H9 (cell line): ENCODE measurements at regions not wholly inside any gene's neighbourhood (a gene's known extent, or its start where the extent isn't known, plus 50 kb on each side); places are given as distances from the start of the nearest gene placed in this dataset.

Source experiments
- DNase-seq: peaks from one replicate; pipeline ENCODE4 v3.0.0-alpha.2; 2017
- H2AFZ ChIP-seq: one replicate; pipeline ENCODE4 v1.6.1; 2013; ENCODE audit warnings: mild to moderate bottlenecking, low read length, control low read depth, moderate library complexity
- H2AK5ac ChIP-seq: 2 replicates; pipeline ENCODE4 v1.6.1; 2013; ENCODE audit warnings: low read length, control low read depth, mixed read lengths; ENCODE audit not compliant: insufficient read length
- H2BK120ac ChIP-seq: one replicate; pipeline ENCODE4 v1.6.1; 2013; ENCODE audit warnings: low read depth, mild to moderate bottlenecking, low read length, control low read depth, inconsistent platforms; ENCODE audit not compliant: poor library complexity, severe bottlenecking
- H2BK12ac ChIP-seq: 2 replicates; pipeline ENCODE4 v1.6.1; 2013; ENCODE audit warnings: low read length, control low read depth, mixed read lengths, low read depth; ENCODE audit not compliant: insufficient read length
- H2BK15ac ChIP-seq: 2 replicates; pipeline ENCODE4 v1.6.1; 2013; ENCODE audit warnings: low read depth, low read length, control low read depth
- H2BK20ac ChIP-seq: one replicate; pipeline ENCODE4 v1.6.1; 2013; ENCODE audit warnings: low read depth, mild to moderate bottlenecking, low read length, control low read depth, inconsistent platforms; ENCODE audit not compliant: poor library complexity, severe bottlenecking
- H2BK5ac ChIP-seq: 2 replicates; pipeline ENCODE4 v1.6.1; 2013; ENCODE audit warnings: low read length, control low read depth, mixed read lengths; ENCODE audit not compliant: insufficient read length
- H3K14ac ChIP-seq: 2 replicates; pipeline ENCODE4 v1.6.1; 2013; ENCODE audit warnings: low read length, control low read depth; ENCODE audit not compliant: insufficient read depth
- H3K18ac ChIP-seq: 2 replicates; pipeline ENCODE4 v1.6.1; 2013; ENCODE audit warnings: low read depth, mild to moderate bottlenecking, mixed read lengths, low read length, control low read depth; ENCODE audit not compliant: insufficient read length
- H3K23ac ChIP-seq: 2 replicates; pipeline ENCODE4 v1.6.1; 2013; ENCODE audit warnings: low read length, control low read depth, mixed read lengths, low read depth; ENCODE audit not compliant: insufficient read length
- H3K23me2 ChIP-seq: 2 replicates; pipeline ENCODE4 v1.6.1; 2013; ENCODE audit warnings: low read depth, mild to moderate bottlenecking, mixed read lengths, low read length, control low read depth; ENCODE audit not compliant: insufficient read length, poor library complexity, severe bottlenecking
- H3K27ac ChIP-seq: 2 replicates; pipeline ENCODE4 v1.5.1; 2013; ENCODE audit warnings: low read length, control low read depth, mixed read lengths, low read depth; ENCODE audit not compliant: insufficient read length
- H3K27me3 ChIP-seq: 2 replicates; pipeline ENCODE4 v1.6.1; 2013; ENCODE audit warnings: low read length, control low read depth, inconsistent platforms; ENCODE audit not compliant: insufficient read depth
- H3K4ac ChIP-seq: 2 replicates; pipeline ENCODE4 v1.6.1; 2013; ENCODE audit warnings: low read depth, mild to moderate bottlenecking, control low read depth, inconsistent platforms, low read length, moderate library complexity
- H3K4me1 ChIP-seq: 2 replicates; pipeline ENCODE4 v1.6.1; 2013; ENCODE audit warnings: low read length, control low read depth, inconsistent platforms; ENCODE audit not compliant: insufficient read depth
- H3K4me2 ChIP-seq: 2 replicates; pipeline ENCODE4 v1.6.1; 2013; ENCODE audit warnings: low read length, control low read depth, mixed read lengths; ENCODE audit not compliant: insufficient read length, insufficient read depth
- H3K56ac ChIP-seq: 2 replicates; pipeline ENCODE4 v1.6.1; 2013; ENCODE audit warnings: low read depth, mild to moderate bottlenecking, mixed read lengths, low read length, control low read depth; ENCODE audit not compliant: insufficient read length
- H3K79me1 ChIP-seq: 2 replicates; pipeline ENCODE4 v1.6.1; 2013; ENCODE audit warnings: low read depth, mild to moderate bottlenecking, moderate library complexity, low read length, control low read depth, inconsistent platforms; ENCODE audit not compliant: insufficient read depth, poor library complexity, severe bottlenecking
- H3K79me2 ChIP-seq: 2 replicates; pipeline ENCODE4 v1.6.1; 2013; ENCODE audit warnings: low read length, control low read depth, inconsistent platforms; ENCODE audit not compliant: insufficient read depth
- H3K9ac ChIP-seq: 2 replicates; pipeline ENCODE4 v1.6.1; 2013; ENCODE audit warnings: low read length, control low read depth, mixed read lengths; ENCODE audit not compliant: insufficient read length; ENCODE audit errors: extremely low read depth
- H3K9me3 ChIP-seq: one replicate; pipeline ENCODE4 v1.6.1; 2013; ENCODE audit warnings: low read depth, low read length, inconsistent platforms; ENCODE audit not compliant: control insufficient read depth
- H3T11ph ChIP-seq: one replicate; pipeline ENCODE4 v1.6.1; 2013; ENCODE audit warnings: mild to moderate bottlenecking, low read length, control low read depth, inconsistent platforms
- H4K20me1 ChIP-seq: one replicate; pipeline ENCODE4 v1.6.1; 2013; ENCODE audit not compliant: control insufficient read depth, insufficient read length, insufficient read depth
- H4K5ac ChIP-seq: 2 replicates; pipeline ENCODE4 v1.6.1; 2013; ENCODE audit warnings: low read depth, mild to moderate bottlenecking, mixed read lengths, low read length, control low read depth; ENCODE audit not compliant: insufficient read length
- H4K8ac ChIP-seq: replicated peaks from 2 replicates; pipeline ENCODE4 v1.6.1; 2013; ENCODE audit warnings: low read length, control low read depth, mixed read lengths, low read depth; ENCODE audit not compliant: insufficient read length
- H4K91ac ChIP-seq: 2 replicates; pipeline ENCODE4 v1.6.1; 2013; ENCODE audit warnings: low read depth, mild to moderate bottlenecking, moderate library complexity, mixed read lengths, low read length, control low read depth; ENCODE audit not compliant: insufficient read length
- H3K27ac Mint-ChIP-seq, 3 experiments: 2 replicates in 2 of 3; 3 replicates in 1 of 3; pipeline ENCODE4 v1.8.0; 2020 to 2021; ENCODE audit warnings: mixed read lengths in 3 of 3, mild to moderate bottlenecking in 1 of 3, moderate library complexity in 1 of 3
- H3K27me3 Mint-ChIP-seq: 2 replicates; pipeline ENCODE4 v1.8.0; 2021; ENCODE audit warnings: low read depth, mild to moderate bottlenecking, moderate library complexity, mixed read lengths
- H3K36me3 Mint-ChIP-seq, 3 experiments: 2 replicates in 2 of 3; 3 replicates in 1 of 3; pipeline ENCODE4 v1.8.0; 2020 to 2021; ENCODE audit warnings: low read depth in 3 of 3, mixed read lengths in 3 of 3; ENCODE audit not compliant: insufficient read depth in 1 of 3
- H3K4me1 Mint-ChIP-seq, 2 experiments: 2 replicates each; pipeline ENCODE4 v1.8.0; 2020; ENCODE audit warnings: mixed read lengths in 2 of 2
- H3K4me3 Mint-ChIP-seq, 2 experiments: 2 replicates in 1 of 2; 3 replicates in 1 of 2; pipeline ENCODE4 v1.8.0; 2020 to 2021; ENCODE audit warnings: mild to moderate bottlenecking in 2 of 2, mixed read lengths in 2 of 2, moderate library complexity in 1 of 2
- H3K9me3 Mint-ChIP-seq, 2 experiments: 2 replicates in 1 of 2; 3 replicates in 1 of 2; pipeline ENCODE4 v1.8.0; 2020; ENCODE audit warnings: mild to moderate bottlenecking in 2 of 2, mixed read lengths in 2 of 2, moderate library complexity in 1 of 2
- WGBS: extraction: QIAGEN DNeasy Blood & Tissue Kit; methylation state at CpG from one replicate; pipeline ENCODE4 v1.1.7; 2013; ENCODE audit warnings: missing lambda C conversion rate, low lambda C conversion rate, mixed read lengths; ENCODE audit not compliant: insufficient read length; ENCODE audit errors: extremely low coverage; 5-methylcytosine and 5-hydroxymethylcytosine counted together
- TF ChIP-seq, protein P1 (sequence below): fragments of 200-600 bp; sonication (generic); conservative IDR thresholded peaks from 3 replicates; pipeline ENCODE4 v1.8.0; 2021; ENCODE audit warnings: antibody characterized with exemption, mild to moderate bottlenecking

DNA sequence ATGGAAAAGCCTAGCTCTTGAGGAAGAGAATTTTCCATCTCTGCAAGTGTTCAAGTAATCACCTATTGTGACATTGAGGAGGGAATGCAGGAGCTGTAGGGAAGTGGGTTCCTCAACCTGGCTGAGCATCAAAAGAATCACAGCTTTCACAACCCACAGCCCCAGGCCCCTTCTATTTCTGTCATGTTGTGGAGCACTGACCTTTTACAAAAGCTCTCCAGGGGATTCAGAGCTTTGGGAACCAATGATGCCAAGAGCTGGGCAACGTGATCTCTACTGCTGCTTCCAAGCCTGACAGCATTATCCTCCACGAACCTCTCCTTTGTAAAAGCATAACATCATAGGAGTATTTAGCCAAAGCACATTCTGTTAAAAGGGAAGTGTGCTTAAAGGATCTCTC lies 231.1 kb downstream of the ADAMTS9 start:
- H3K9me3 Mint-ChIP-seq: no peaks in the 10 kb centered on the region; a peak in 1 of 5 replicates
- H3K23me2 ChIP-seq: no peaks in the 10 kb centered on the region
- H3T11ph ChIP-seq: no peak overlapping the region
- H3K23ac ChIP-seq: no peak overlapping the region
- no peak overlapping the region for H3K18ac ChIP-seq
- no peak overlapping the region for H3K14ac ChIP-seq
- no peak overlapping the region for H2BK20ac ChIP-seq
- no peaks in the 10 kb centered on the region for H3K27me3 Mint-ChIP-seq
- peaks cover 30 to 51% of the 10 kb centered on the region in 2 experiments for H3K4me1 Mint-ChIP-seq
- H3K9me3 ChIP-seq: no peaks in the 10 kb centered on the region
- WGBS: no CpG with 5 or more reads among the region's 2 CpGs
- no peaks in the 10 kb centered on the region for H3K79me1 ChIP-seq
- H3K9ac ChIP-seq: no peak overlapping the region
- H3K79me2 ChIP-seq: no peaks in the 10 kb centered on the region
- H3K36me3 Mint-ChIP-seq: no peaks in the 10 kb centered on the region
- DNase-seq: no peak
- no peaks in the 10 kb centered on the region for H3K4me1 ChIP-seq
- H4K20me1 ChIP-seq: no peaks in the 10 kb centered on the region
- H3K27me3 ChIP-seq: no peaks in the 10 kb centered on the region
- peak overlapping the region in 1 of 3 experiments; percentile 63; a peak in 2 of 7 replicates for H3K27ac Mint-ChIP-seq
- H2BK5ac ChIP-seq: no peak overlapping the region
- no peak overlapping the region for H3K4me3 Mint-ChIP-seq
- H3K4ac ChIP-seq: no peak overlapping the region
- no peak overlapping the region for H3K56ac ChIP-seq
- H4K8ac ChIP-seq: no peak overlapping the region
- H2BK15ac ChIP-seq: no peak overlapping the region
- no peak overlapping the region for H4K91ac ChIP-seq
- no peak overlapping the region for H2AFZ ChIP-seq
- no peak overlapping the region for H3K4me2 ChIP-seq
- H4K5ac ChIP-seq: no peak overlapping the region
- TF ChIP-seq, protein P1, sequence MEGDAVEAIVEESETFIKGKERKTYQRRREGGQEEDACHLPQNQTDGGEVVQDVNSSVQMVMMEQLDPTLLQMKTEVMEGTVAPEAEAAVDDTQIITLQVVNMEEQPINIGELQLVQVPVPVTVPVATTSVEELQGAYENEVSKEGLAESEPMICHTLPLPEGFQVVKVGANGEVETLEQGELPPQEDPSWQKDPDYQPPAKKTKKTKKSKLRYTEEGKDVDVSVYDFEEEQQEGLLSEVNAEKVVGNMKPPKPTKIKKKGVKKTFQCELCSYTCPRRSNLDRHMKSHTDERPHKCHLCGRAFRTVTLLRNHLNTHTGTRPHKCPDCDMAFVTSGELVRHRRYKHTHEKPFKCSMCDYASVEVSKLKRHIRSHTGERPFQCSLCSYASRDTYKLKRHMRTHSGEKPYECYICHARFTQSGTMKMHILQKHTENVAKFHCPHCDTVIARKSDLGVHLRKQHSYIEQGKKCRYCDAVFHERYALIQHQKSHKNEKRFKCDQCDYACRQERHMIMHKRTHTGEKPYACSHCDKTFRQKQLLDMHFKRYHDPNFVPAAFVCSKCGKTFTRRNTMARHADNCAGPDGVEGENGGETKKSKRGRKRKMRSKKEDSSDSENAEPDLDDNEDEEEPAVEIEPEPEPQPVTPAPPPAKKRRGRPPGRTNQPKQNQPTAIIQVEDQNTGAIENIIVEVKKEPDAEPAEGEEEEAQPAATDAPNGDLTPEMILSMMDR: no peak
- no peak overlapping the region for H2BK120ac ChIP-seq
- no peak overlapping the region for H2BK12ac ChIP-seq
- no peak overlapping the region for H2AK5ac ChIP-seq
- H3K27ac ChIP-seq: no peak overlapping the region
